ENCODE measurements at regions not wholly inside any gene's neighbourhood (a gene's known extent, or its start where the extent isn't known, plus 50 kb on each side); places are given as distances from the start of the nearest gene placed in this dataset.

- TF ChIP-seq CTCF (IDR thresholded peaks at IDR 0.05) (no peak), POLR2A (IDR thresholded peaks at IDR 0.05) (no peak)
- H3K27ac ChIP-seq, result no peak overlapping the region
- no peaks in the 10 kb centered on the region for H3K36me3 ChIP-seq
- WGBS, 2 donors, result 79 to 84% methylated on average over 7 to 8 of the region's 8 CpGs
- H3K9me3 ChIP-seq, result no peaks in the 10 kb centered on the region
- H3K4me1 ChIP-seq, result no peaks in the 10 kb centered on the region
- H3K27me3 ChIP-seq, result no peaks in the 10 kb centered on the region
- DNase-seq, result no peak
- H3K4me3 ChIP-seq, result no peak overlapping the region
- intact Hi-C loops (cut with DNase I), result no loop called here
Measured at GRCh38 chr3:87147562-87147961, 79.5 kb upstream of the CHMP2B start.

- peaks cover 0 to 11% (median 11%) of the 10 kb centered on the region in 3 donors for H3K9me3 ChIP-seq
- intact Hi-C loops (cut with DNase I), result no loop called here
- no peak overlapping the region for H3K4me3 ChIP-seq
- no peaks in the 10 kb centered on the region for H3K36me3 ChIP-seq
- H3K27me3 ChIP-seq, result no peaks in the 10 kb centered on the region
- no peaks in the 10 kb centered on the region for H3K4me1 ChIP-seq
- no peak overlapping the region for H3K27ac ChIP-seq
- DNase-seq, result no peak
- 10 to 68% methylated on average over 3 to 4 of the region's 6 CpGs for WGBS, 2 donors
- no peak for TF ChIP-seq POLR2A (IDR thresholded peaks at IDR 0.05)
- no peak for TF ChIP-seq CTCF (IDR thresholded peaks at IDR 0.05)
Measured at GRCh38 chr3:87145553-87145952, 81.6 kb upstream of the CHMP2B start.

GRCh38 chr3:87136066-87136596 lies 91.0 kb upstream of the CHMP2B start:
- intact Hi-C loops (cut with DNase I), result no loop called here
- H3K36me3 ChIP-seq, result no peaks in the 10 kb centered on the region
- 61 to 63% methylated on average over 2 of the region's 2 CpGs for WGBS, 2 donors

GRCh38 chr3:87135412-87135811 lies 91.7 kb upstream of the CHMP2B start:
- intact Hi-C loops (cut with DNase I), result no loop called here
- TF ChIP-seq POLR2A (IDR thresholded peaks at IDR 0.05) (no peak), CTCF (IDR thresholded peaks at IDR 0.05) (no peak)
- no peaks in the 10 kb centered on the region for H3K4me1 ChIP-seq
- H3K36me3 ChIP-seq, result no peaks in the 10 kb centered on the region
- H3K27me3 ChIP-seq, result no peaks in the 10 kb centered on the region
- no peaks in the 10 kb centered on the region for H3K9me3 ChIP-seq
- no peak for DNase-seq
- H3K4me3 ChIP-seq, result no peak overlapping the region
- no peak overlapping the region for H3K27ac ChIP-seq
- 69 to 72% methylated on average over 3 of the region's 3 CpGs for WGBS, 2 donors

More at GRCh38 chr3:87136066-87136596, 91.0 kb upstream of the CHMP2B start:
- Histone ChIP-seq H3K27ac (no peak overlapping the region), H3K27me3 (no peaks in the 10 kb centered on the region), H3K4me3 (no peak overlapping the region), H3K4me1 (no peaks in the 10 kb centered on the region), H3K9me3 (peaks cover 0 to 3% (median 3%) of the 10 kb centered on the region in 3 donors)
- DNase-seq, result no peak
- TF ChIP-seq CTCF (IDR thresholded peaks at IDR 0.05), result no peak
- TF ChIP-seq POLR2A (IDR thresholded peaks at IDR 0.05), result no peak

GRCh38 chr3:87132801-87133200 lies 94.3 kb upstream of the CHMP2B start:
- TF ChIP-seq CTCF (IDR thresholded peaks at IDR 0.05), result no peak
- no peak for TF ChIP-seq POLR2A (IDR thresholded peaks at IDR 0.05)
- WGBS, 2 donors, result 97 to 98% methylated on average over 2 of the region's 2 CpGs
- no peak overlapping the region for H3K4me3 ChIP-seq

More at GRCh38 chr3:87132801-87133200, 94.3 kb upstream of the CHMP2B start:
- H3K27ac ChIP-seq, result no peak overlapping the region
- no peak for DNase-seq
- no peaks in the 10 kb centered on the region for H3K9me3 ChIP-seq
- no peaks in the 10 kb centered on the region for H3K4me1 ChIP-seq
- no peaks in the 10 kb centered on the region for H3K27me3 ChIP-seq
- intact Hi-C loops (cut with DNase I), result no loop called here
- H3K36me3 ChIP-seq, result no peaks in the 10 kb centered on the region
